ENCODE measurements at regions not wholly inside any gene's neighbourhood (a gene's known extent, or its start where the extent isn't known, plus 50 kb on each side); places are given as distances from the start of the nearest gene placed in this dataset.
A peak's percentile ranks its signal among the peaks of the same experiment; 100 is the strongest.

GRCh38 chr2:220057916-220058315 lies 430.5 kb downstream of the SLC4A3 start:
- DNase-seq (ENCODE audit: low read depth): no peak

- DNase-seq (ENCODE audit: low read depth): no peak
These were observed 436.9 kb downstream of the SLC4A3 start for GRCh38 chr2:220064111-220065030.

- DNase-seq (ENCODE audit: low read depth): no peak
These were observed 438.2 kb downstream of the SLC4A3 start for GRCh38 chr2:220065581-220065980.

- no peak for DNase-seq (ENCODE audit: low read depth)
These were observed 441.4 kb downstream of the SLC4A3 start for GRCh38 chr2:220068846-220069245.

- no peak for DNase-seq (ENCODE audit: low read depth)
These were observed 442.9 kb downstream of the SLC4A3 start for GRCh38 chr2:220070349-220070748.

- DNase-seq (ENCODE audit: low read depth): no peak
These were observed 444.3 kb downstream of the SLC4A3 start for GRCh38 chr2:220071696-220072095.

GRCh38 chr2:220072669-220073220 lies 445.3 kb downstream of the SLC4A3 start:
- DNase-seq (ENCODE audit: low read depth): no peak

- no peak for DNase-seq (ENCODE audit: low read depth)
These were observed 448.4 kb downstream of the SLC4A3 start for GRCh38 chr2:220075835-220076234.

GRCh38 chr2:220076734-220077133 lies 449.3 kb downstream of the SLC4A3 start:
- DNase-seq (ENCODE audit: low read depth): peak; percentile 45

GRCh38 chr2:220077488-220077887 lies 450.1 kb downstream of the SLC4A3 start:
- no peak for DNase-seq (ENCODE audit: low read depth)

- no peak for DNase-seq (ENCODE audit: low read depth)
These were observed 451.0 kb downstream of the SLC4A3 start for GRCh38 chr2:220078439-220078838.

- no peak for DNase-seq (ENCODE audit: low read depth)
These were observed 452.2 kb downstream of the SLC4A3 start for GRCh38 chr2:220079595-220079994.

- DNase-seq (ENCODE audit: low read depth): no peak
These were observed 453.7 kb downstream of the SLC4A3 start for GRCh38 chr2:220081171-220081570.

- no peak for DNase-seq (ENCODE audit: low read depth)
These were observed 462.6 kb downstream of the SLC4A3 start for GRCh38 chr2:220090050-220090449.

- no peak for DNase-seq (ENCODE audit: low read depth)
These were observed 469.0 kb downstream of the SLC4A3 start for GRCh38 chr2:220096406-220096805.

GRCh38 chr2:220101980-220102379 lies 474.6 kb downstream of the SLC4A3 start:
- no peak for DNase-seq (ENCODE audit: low read depth)

GRCh38 chr2:220103596-220103995 lies 476.2 kb downstream of the SLC4A3 start:
- no peak for DNase-seq (ENCODE audit: low read depth)

- peak; percentile 69 for DNase-seq (ENCODE audit: low read depth)
These were observed 477.5 kb downstream of the SLC4A3 start for GRCh38 chr2:220104871-220105351.

GRCh38 chr2:220106065-220106464 lies 478.6 kb downstream of the SLC4A3 start:
- DNase-seq (ENCODE audit: low read depth): no peak

GRCh38 chr2:220107380-220107791 lies 480.0 kb downstream of the SLC4A3 start:
- no peak for DNase-seq (ENCODE audit: low read depth)

GRCh38 chr2:220114443-220114842 lies 487.0 kb downstream of the SLC4A3 start:
- no peak for DNase-seq (ENCODE audit: low read depth)

- no peak for DNase-seq (ENCODE audit: low read depth)
These were observed 489.6 kb downstream of the SLC4A3 start for GRCh38 chr2:220117025-220117424.

GRCh38 chr2:220120041-220120440 lies 492.6 kb downstream of the SLC4A3 start:
- no peak for DNase-seq (ENCODE audit: low read depth)
